ENCODE measurements at regions not wholly inside any gene's neighbourhood (a gene's known extent, or its start where the extent isn't known, plus 50 kb on each side); places are given as distances from the start of the nearest gene placed in this dataset.

DNA sequence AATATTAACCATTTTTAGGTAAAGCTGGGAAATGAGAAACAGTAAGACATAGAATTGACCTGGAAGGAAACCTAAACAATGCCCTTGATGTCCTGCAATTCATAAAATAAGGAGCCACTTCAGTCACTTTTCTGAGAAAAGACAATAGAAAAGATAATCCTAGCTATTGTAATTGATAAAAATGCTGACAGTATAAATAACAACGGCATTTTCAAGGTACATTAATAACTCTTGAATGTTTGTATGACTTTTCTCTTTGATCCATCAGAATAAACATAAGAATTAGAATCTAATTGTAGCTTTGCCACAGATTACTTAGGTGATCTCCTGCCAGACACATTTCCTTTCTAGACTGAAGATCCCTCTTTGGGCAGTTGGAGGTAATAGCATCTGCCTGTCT is 719.5 kb downstream of the SLC4A3 start:
- TF ChIP-seq CTCF (conservative IDR thresholded peaks at IDR 0.05; ENCODE audit: low read length) (no peak), EZH2phosphoT487 (IDR thresholded peaks at IDR 0.05; ENCODE audit: borderline replicate concordance) (no peak)

Data from Loucy (cell line).